Naive B cell (primary cell): ENCODE measurements at regions not wholly inside any gene's neighbourhood (a gene's known extent, or its start where the extent isn't known, plus 50 kb on each side); places are given as distances from the start of the nearest gene placed in this dataset.
A peak's percentile ranks its signal among the peaks of the same experiment; 100 is the strongest.

ENCODE experiments used
- ATAC-seq, 2 donors: fragments of 150-1000 bp; cut with Tn5 transposase; 2 replicates each; pipeline ENCODE4 v1.10.0; 2021; ENCODE audit warnings: low read depth in 2 of 2, mild to moderate bottlenecking in 2 of 2, moderate library complexity in 2 of 2
- DNase-seq: peaks from one replicate; pipeline ENCODE4 v3.0.0; 2022
- H3K27ac Mint-ChIP-seq, 6 donors: one replicate each; pipeline ENCODE4 v1.8.0; 2020 to 2022; ENCODE audit warnings: mild to moderate bottlenecking in 6 of 6, mixed read lengths in 6 of 6, moderate library complexity in 5 of 6, inconsistent platforms in 2 of 6
- H3K27me3 Mint-ChIP-seq, 3 donors: one replicate each; pipeline ENCODE4 v1.8.0; 2021 to 2022; ENCODE audit warnings: mixed read lengths in 3 of 3, mild to moderate bottlenecking in 1 of 3
- H3K36me3 Mint-ChIP-seq, 2 donors: one replicate each; pipeline ENCODE4 v1.8.0; 2020 to 2022; ENCODE audit warnings: mixed read lengths in 2 of 2, inconsistent platforms in 1 of 2, mild to moderate bottlenecking in 1 of 2
- H3K4me1 Mint-ChIP-seq, 3 donors: one replicate each; pipeline ENCODE4 v1.8.0; 2020 to 2022; ENCODE audit warnings: mixed read lengths in 3 of 3, inconsistent platforms in 1 of 3, mild to moderate bottlenecking in 1 of 3, moderate library complexity in 1 of 3
- H3K4me3 Mint-ChIP-seq, 8 donors: one replicate each; pipeline ENCODE4 v1.8.0; 2020 to 2022; ENCODE audit warnings: mild to moderate bottlenecking in 8 of 8, mixed read lengths in 8 of 8, moderate library complexity in 8 of 8, inconsistent platforms in 2 of 8
- H3K9me3 Mint-ChIP-seq, 7 donors: one replicate each; pipeline ENCODE4 v1.8.0; 2020 to 2022; ENCODE audit warnings: mixed read lengths in 7 of 7, mild to moderate bottlenecking in 5 of 7, inconsistent platforms in 2 of 7, moderate library complexity in 1 of 7

DNA sequence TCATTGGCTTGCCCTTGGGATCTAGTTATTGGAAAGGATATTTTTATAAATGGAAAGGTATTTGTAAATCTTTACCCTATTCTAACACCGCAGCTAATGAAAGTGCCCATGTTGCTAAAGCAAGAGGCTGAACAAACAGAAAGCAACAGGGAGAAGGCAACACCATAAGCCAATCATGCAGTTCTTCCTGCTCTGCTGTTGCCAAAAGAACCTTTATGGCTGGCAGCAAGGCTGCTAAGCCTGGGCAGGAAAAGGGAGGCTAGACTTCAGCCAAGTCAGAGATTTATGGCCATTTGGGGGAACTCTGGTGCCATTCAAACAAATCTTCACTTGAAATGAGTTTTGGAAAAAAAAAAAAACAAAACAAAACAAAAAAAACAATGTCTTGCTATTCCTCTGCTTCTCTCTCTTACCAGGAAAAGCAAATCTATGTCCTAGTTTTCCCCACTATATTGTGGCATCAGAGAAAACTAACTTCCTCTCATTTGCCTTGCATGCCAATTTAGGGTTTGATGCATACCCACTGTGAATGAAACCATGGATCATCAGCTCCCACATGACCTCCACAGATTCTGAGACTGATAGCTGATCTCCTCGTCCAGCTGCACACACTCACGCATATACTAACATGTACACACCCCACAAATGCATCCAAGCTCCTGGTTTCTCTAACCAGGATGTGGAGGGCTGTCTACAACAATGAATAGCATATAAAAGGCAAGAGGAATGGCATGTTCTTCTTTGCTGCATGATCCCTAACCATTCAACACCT is 179.3 kb downstream of the C1D start:
- Mint-ChIP-seq H3K36me3 (no peaks in the 10 kb centered on the region), H3K27me3 (peaks cover 4 to 19% (median 5%) of the 10 kb centered on the region in 3 donors)
- ATAC-seq = no peak

DNA sequence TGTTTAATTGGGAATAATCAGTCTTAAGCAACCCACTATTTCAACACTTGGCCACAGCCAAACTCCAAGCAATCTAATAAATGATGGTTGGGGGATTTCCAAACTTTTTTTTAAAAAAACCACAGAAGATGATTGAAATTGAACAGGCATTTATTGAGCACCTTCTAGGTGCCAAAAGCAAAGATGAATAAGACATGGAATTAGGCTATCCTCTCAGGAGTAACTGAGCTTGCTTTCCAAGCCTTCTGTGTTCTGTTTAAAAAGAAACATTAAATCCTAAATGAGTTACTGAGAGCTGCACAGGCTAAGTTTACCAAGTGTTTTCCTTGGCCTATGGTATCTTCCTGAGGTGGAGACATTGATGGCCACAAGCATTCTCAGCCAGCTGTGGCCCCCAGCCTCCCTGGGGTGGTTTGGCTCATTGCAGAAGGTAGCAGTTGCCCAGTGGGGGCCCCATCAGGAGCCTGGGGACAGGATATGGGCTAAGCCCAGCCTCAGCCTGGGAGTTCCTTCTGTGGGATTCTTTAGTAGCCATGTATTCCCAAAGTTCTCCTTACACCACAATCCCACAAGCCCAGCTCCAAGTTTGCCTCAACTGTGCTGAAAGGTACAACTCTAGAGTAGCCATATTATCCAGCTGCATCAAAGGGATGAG is 174.3 kb downstream of the C1D start:
- Mint-ChIP-seq H3K4me1 (no peaks in the 10 kb centered on the region), H3K36me3 (no peaks in the 10 kb centered on the region), H3K27me3 (peaks cover 0 to 19% (median 10%) of the 10 kb centered on the region in 3 donors), H3K4me3 (no peak overlapping the region), H3K9me3 (peaks cover 0 to 4% (median 0%) of the 10 kb centered on the region in 7 donors), H3K27ac (peak overlapping the region in 1 of 6 donors; percentile 21)
- ATAC-seq (no peak), DNase-seq (no peak)

More for the DNA sequence above, 179.3 kb downstream of the C1D start:
- no peaks in the 10 kb centered on the region for H3K4me1 Mint-ChIP-seq
- DNase-seq = no peak
- no peak overlapping the region for H3K27ac Mint-ChIP-seq
- H3K4me3 Mint-ChIP-seq = no peak overlapping the region
- peaks cover 0 to 4% (median 0%) of the 10 kb centered on the region in 7 donors for H3K9me3 Mint-ChIP-seq

DNA sequence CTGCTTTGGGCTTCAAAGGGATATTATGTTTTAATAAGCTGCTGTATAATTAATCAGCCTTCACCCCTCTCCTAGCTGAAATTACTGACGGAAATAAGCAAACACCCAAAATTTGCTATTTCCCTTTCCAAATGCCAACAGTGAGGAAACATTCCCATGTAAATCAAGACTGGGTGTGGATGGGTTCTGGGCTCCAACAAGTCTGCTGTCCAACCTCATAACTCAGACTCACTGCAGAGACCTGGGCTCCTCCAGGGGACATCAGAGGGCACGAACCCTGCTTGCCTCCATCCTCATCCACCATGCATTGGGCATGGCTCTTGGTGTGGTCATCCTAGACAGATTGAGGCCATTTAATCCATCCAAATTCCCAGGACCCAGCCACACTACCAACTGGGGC is 173.7 kb downstream of the C1D start:
- ATAC-seq = no peak
- no peaks in the 10 kb centered on the region for H3K4me1 Mint-ChIP-seq
- peaks cover 3 to 19% (median 10%) of the 10 kb centered on the region in 3 donors for H3K27me3 Mint-ChIP-seq
- H3K4me3 Mint-ChIP-seq = no peak overlapping the region
- no peak for DNase-seq
- no peaks in the 10 kb centered on the region for H3K36me3 Mint-ChIP-seq
- peaks cover 0 to 8% (median 0%) of the 10 kb centered on the region in 7 donors for H3K9me3 Mint-ChIP-seq
- H3K27ac Mint-ChIP-seq = no peak overlapping the region

DNA sequence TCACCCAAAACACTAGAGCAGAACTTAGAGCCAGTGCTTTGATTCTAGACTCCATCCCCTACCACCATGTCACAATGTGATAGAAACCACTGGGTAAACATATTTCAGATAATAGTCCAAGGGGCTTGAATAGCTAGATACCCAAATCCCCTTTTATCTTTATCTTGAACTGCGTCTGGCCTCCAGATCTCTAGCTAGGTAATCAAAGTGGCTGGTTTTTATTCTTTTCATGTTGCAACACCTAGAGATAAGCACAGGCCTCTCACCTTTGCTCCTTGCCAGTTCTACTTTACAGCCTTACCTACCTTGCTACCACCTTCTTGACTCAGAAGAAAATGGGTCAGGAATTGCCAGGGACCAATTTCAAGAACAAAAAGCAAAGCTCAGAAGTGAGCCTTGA is 171.2 kb downstream of the C1D start:
- Mint-ChIP-seq H3K27me3 (peaks cover 5 to 26% (median 10%) of the 10 kb centered on the region in 3 donors), H3K27ac (no peak overlapping the region), H3K4me1 (no peaks in the 10 kb centered on the region), H3K9me3 (peaks cover 0 to 10% (median 0%) of the 10 kb centered on the region in 7 donors), H3K4me3 (no peak overlapping the region), H3K36me3 (no peaks in the 10 kb centered on the region)
- no peak for DNase-seq
- no peak for ATAC-seq

DNA sequence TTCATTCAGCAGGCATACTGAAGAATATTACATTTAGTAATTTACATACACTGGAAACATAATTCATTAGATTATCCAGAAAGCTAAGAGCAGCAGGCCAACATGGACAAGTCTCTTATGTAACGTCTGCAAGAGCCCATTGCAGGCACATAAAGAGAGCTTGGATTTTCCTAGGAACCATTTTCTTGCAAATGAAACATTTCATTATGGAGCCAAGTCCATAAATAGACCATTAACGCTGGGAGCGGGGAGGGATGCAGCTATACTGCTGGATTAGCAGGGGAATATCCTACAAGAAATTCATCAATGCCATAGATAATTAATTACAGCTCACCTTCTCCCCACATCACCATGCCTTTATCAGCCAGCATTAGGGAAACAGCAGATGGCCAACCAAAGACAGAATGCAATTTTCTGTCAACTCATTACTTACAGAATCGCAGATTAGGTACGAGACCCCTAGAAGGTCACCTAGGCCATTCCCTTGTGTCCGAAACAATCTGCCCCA is 170.4 kb downstream of the C1D start:
- H3K9me3 Mint-ChIP-seq = peaks cover 0 to 6% (median 0%) of the 10 kb centered on the region in 7 donors
- no peak for ATAC-seq
- H3K36me3 Mint-ChIP-seq = no peaks in the 10 kb centered on the region
- H3K4me3 Mint-ChIP-seq = no peak overlapping the region
- no peaks in the 10 kb centered on the region for H3K4me1 Mint-ChIP-seq
- peaks cover 5 to 26% (median 15%) of the 10 kb centered on the region in 3 donors for H3K27me3 Mint-ChIP-seq
- no peak for DNase-seq
- H3K27ac Mint-ChIP-seq = peak overlapping the region in 1 of 6 donors; percentile 54

DNA sequence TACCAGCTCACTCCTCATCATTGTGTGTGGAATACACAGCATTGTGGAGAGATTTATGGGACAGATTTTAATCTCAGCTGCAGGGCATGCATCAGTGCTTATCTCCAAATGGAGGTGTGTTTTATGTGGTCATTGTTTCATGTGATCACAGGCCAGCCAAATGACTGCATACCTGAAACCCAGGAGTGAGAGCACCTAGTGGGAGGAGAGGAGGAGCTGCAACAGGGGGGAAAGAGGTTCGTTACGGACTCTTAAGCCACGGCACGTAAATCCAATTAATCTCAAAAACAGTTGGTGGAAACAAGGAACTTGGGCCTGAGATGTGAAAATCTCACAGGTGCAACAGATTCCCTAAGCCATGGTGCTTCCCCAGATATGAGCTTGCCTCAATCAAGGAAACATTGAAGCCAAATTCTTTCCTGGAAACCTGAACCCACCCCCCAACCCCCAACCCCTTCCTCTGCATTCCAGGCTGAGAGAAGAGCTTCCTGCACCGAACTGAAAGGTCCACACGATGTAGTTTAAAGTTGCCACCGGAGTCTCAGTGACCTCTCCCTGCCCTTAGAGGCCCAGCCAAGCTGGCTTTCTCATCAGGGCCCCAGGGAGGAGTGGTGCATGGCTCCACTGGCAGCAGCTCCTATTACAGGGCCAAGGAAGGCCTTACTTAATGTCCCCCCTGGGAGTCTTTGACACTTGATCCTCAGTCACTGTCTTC is 167.4 kb downstream of the C1D start:
- no peak for DNase-seq
- Mint-ChIP-seq H3K4me3 (no peak overlapping the region), H3K27ac (no peak overlapping the region), H3K9me3 (peaks cover 0 to 6% (median 0%) of the 10 kb centered on the region in 7 donors), H3K4me1 (no peaks in the 10 kb centered on the region), H3K27me3 (peaks cover 5 to 26% (median 9%) of the 10 kb centered on the region in 3 donors), H3K36me3 (no peaks in the 10 kb centered on the region)
- ATAC-seq = no peak

DNA sequence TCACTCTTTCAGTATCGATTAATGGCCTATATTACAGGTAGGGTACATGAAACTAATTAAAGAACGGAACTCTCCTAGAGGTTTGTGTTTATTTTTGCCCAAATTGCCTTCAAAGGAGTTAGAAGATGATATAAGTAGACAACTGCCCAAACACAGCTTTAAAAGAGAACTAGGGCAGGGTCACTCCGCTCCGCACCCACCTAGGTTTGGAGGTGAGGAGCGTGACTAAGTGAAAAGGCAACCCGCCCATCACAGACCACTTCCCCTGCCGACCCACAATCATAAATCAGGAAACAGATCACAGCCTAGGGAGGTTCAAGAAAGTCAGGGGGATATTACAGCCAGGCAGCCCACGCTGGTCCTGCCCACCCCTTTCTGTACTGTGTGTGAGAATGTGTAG is 166.7 kb downstream of the C1D start:
- H3K27me3 Mint-ChIP-seq = peaks cover 5 to 26% (median 6%) of the 10 kb centered on the region in 3 donors
- no peak overlapping the region for H3K27ac Mint-ChIP-seq
- ATAC-seq = no peak
- no peaks in the 10 kb centered on the region for H3K36me3 Mint-ChIP-seq
- H3K4me1 Mint-ChIP-seq = no peaks in the 10 kb centered on the region
- peaks cover 0 to 6% (median 0%) of the 10 kb centered on the region in 7 donors for H3K9me3 Mint-ChIP-seq
- no peak overlapping the region for H3K4me3 Mint-ChIP-seq
- no peak for DNase-seq

DNA sequence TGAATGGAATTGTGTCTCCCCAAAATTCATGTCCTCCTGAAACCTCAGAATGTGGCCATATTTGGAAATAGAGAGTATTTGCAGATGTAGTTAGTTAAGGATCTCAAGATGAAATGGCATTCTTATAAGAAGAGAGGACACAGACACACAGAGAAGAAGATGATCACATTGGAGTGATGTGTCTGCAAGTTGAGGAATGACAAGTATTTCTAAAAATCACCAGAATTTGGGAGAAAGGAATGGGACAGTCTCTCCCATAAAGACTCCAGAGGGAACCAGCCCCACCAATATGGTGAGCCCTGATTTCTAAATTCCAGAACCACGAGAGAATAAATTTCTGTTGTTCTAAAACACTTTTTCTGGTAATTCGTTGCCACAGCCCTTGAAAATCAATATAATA is 166.3 kb downstream of the C1D start:
- Mint-ChIP-seq H3K4me1 (no peaks in the 10 kb centered on the region), H3K27me3 (peaks cover 5 to 26% (median 6%) of the 10 kb centered on the region in 3 donors), H3K27ac (no peak overlapping the region), H3K4me3 (no peak overlapping the region), H3K9me3 (peaks cover 0 to 6% (median 0%) of the 10 kb centered on the region in 7 donors), H3K36me3 (no peaks in the 10 kb centered on the region)
- ATAC-seq (no peak), DNase-seq (no peak)

DNA sequence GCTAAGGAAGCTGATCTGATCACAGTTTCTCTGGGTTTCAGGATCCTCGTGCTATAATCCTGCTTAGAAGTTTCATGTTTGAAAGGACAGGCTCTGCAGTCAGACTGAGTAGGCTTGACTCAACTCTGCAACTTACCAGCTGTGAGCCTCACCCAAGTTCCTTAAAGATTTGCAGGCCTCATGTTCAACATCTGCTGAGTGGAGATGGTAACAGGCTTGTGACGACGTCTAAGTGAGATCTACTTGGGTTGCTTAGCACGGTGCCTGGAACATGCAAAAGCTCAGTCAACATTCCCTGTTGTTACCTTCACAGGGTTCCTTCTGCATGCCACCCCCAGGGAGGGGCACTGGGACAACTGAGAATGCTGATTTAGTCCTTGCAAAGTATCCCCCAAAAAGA is 164.2 kb downstream of the C1D start:
- ATAC-seq (no peak), DNase-seq (no peak)
- Mint-ChIP-seq H3K4me3 (no peak overlapping the region), H3K4me1 (no peaks in the 10 kb centered on the region), H3K27me3 (peaks cover 5 to 25% (median 6%) of the 10 kb centered on the region in 3 donors), H3K36me3 (no peaks in the 10 kb centered on the region), H3K27ac (no peak overlapping the region), H3K9me3 (peaks cover 0 to 6% (median 0%) of the 10 kb centered on the region in 7 donors)

DNA sequence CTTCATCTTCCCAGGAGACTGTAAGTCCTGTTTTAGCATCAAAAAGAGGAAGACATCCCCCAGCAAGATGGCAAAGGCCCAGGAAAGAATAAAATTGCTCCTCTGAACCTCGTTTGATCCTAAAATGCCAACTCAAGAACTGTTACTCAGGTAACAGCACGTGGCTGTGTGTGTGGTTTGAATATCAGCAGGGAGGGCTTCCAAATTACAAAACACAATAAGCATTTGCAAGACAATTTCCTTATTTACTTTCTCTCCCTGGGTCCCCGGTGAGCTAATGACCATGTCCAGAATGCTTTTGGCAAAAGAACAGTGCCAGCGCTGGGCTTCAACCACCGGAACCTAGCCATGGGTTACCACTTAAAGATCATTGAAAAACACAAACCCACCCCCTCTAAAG is 163.6 kb downstream of the C1D start:
- Mint-ChIP-seq H3K9me3 (peaks cover 0 to 2% (median 0%) of the 10 kb centered on the region in 7 donors), H3K36me3 (no peaks in the 10 kb centered on the region), H3K27ac (no peak overlapping the region), H3K4me1 (no peaks in the 10 kb centered on the region), H3K27me3 (peaks cover under 1 to 19% (median 6%) of the 10 kb centered on the region in 3 donors), H3K4me3 (no peak overlapping the region)
- ATAC-seq (no peak), DNase-seq (no peak)

DNA sequence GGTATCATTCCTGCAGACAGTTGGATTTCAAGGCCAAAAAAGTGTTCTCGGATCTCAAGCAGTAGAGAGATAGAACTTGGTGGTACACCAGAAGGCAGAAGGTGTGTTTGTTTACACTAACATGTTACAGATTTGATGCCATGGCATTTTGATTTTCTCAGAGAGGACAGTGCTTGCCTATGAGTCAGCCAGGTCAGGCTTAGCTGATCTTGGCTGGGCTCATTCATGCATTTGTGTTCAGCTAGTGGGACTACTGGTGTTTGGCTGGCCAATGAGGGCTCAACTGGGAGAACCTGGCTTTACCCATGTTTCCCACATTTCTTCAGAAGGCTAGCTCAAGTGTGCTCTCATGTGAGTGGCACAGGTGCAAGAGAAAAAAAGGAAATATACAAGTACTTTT is 162.0 kb downstream of the C1D start:
- H3K4me1 Mint-ChIP-seq = no peaks in the 10 kb centered on the region
- H3K4me3 Mint-ChIP-seq = no peak overlapping the region
- H3K9me3 Mint-ChIP-seq = peaks cover 0 to 1% (median 0%) of the 10 kb centered on the region in 7 donors
- ATAC-seq (no peak), DNase-seq (no peak)
- H3K36me3 Mint-ChIP-seq = no peaks in the 10 kb centered on the region
- H3K27ac Mint-ChIP-seq = no peak overlapping the region
- peaks cover 0 to 17% (median 6%) of the 10 kb centered on the region in 3 donors for H3K27me3 Mint-ChIP-seq

DNA sequence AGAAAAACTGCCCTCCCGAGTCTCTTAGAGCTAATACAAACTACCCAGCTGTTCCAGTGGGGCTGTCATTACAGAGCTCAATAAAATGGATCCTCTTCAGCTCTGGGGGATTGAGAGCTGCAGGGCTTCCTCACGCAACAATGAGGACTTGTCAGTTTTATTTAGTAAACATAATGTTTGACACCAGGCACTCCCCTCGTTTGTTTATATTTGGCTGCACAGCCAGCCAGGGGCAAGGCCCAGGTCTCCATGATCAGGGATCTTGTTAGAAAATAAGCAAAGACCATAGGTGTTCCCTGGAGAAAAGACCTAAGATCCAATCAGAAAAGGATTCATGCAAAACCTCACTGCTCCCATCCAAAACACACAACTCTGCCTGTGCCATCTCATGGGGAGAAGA is 158.2 kb downstream of the C1D start:
- Mint-ChIP-seq H3K4me3 (no peak overlapping the region), H3K27ac (peak overlapping the region in 1 of 6 donors; percentile 36), H3K36me3 (peaks cover 0 to 5% of the 10 kb centered on the region in 2 donors), H3K4me1 (no peaks in the 10 kb centered on the region), H3K9me3 (peaks cover 0 to 4% (median 3%) of the 10 kb centered on the region in 7 donors), H3K27me3 (peaks cover 5 to 6% (median 6%) of the 10 kb centered on the region in 3 donors)
- ATAC-seq (no peak), DNase-seq (no peak)

DNA sequence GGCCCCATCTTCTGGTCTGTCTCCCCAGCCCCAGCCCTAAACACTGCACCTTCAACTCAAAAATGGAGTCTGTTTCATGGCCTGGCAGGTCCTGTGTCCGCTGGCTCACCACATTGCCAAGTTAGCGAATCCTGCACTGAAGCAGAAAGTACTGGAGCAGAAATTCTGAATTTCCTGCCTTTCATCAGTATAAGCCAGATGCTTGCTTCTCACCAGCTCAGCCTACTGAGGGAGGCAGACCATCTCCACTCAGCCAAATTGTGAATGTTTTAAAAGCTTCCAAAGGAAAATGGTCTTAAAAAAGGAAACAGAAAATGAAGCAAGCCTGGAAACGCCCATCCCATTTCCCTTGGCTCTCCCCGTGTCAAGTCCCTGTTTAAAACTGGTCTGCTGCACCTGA is 157.8 kb downstream of the C1D start:
- no peaks in the 10 kb centered on the region for H3K4me1 Mint-ChIP-seq
- no peak for ATAC-seq
- peaks cover 5 to 6% (median 6%) of the 10 kb centered on the region in 3 donors for H3K27me3 Mint-ChIP-seq
- no peak overlapping the region for H3K4me3 Mint-ChIP-seq
- peaks cover 0 to 5% of the 10 kb centered on the region in 2 donors for H3K36me3 Mint-ChIP-seq
- no peak for DNase-seq
- H3K27ac Mint-ChIP-seq = peak overlapping the region in 1 of 6 donors; percentile 36
- peaks cover 0 to 4% (median 3%) of the 10 kb centered on the region in 7 donors for H3K9me3 Mint-ChIP-seq
